GM10266 (cell line): ENCODE measurements at regions not wholly inside any gene's neighbourhood (a gene's known extent, or its start where the extent isn't known, plus 50 kb on each side); places are given as distances from the start of the nearest gene placed in this dataset.
"Not testable (repeated sequence)": the region's sequence is repeated elsewhere in the genome, so short reads cannot be mapped to it uniquely, and the experiment has no call there.

ENCODE experiments used
- DNase-seq: peaks from one replicate; pipeline ENCODE4 v3.0.0; 2012; ENCODE audit errors: extremely low spot score
- CTCF ChIP-seq: IDR thresholded peaks from 2 replicates; pipeline ENCODE4 v1.5.1; 2012; ENCODE audit warnings: mild to moderate bottlenecking, low read depth; ENCODE audit not compliant: control insufficient read depth, insufficient read depth; ENCODE audit errors: missing control alignments

GRCh38 chr9:75499812-75500211 lies 390.7 kb upstream of the PCSK5 start:
- TF ChIP-seq CTCF = no peak

GRCh38 chr9:75500479-75500878 lies 390.0 kb upstream of the PCSK5 start:
- no peak for TF ChIP-seq CTCF

More at GRCh38 chr9:75499812-75500211, 390.7 kb upstream of the PCSK5 start:
- no peak for DNase-seq

GRCh38 chr9:75500940-75501339 lies 389.5 kb upstream of the PCSK5 start:
- not testable (repeated sequence) for DNase-seq

More at GRCh38 chr9:75500479-75500878, 390.0 kb upstream of the PCSK5 start:
- no peak for DNase-seq

- TF ChIP-seq CTCF = no peak
- DNase-seq = no peak
Observed at GRCh38 chr9:75504721-75505120, 385.8 kb upstream of the PCSK5 start.

GRCh38 chr9:75505654-75506053 lies 384.8 kb upstream of the PCSK5 start:
- TF ChIP-seq CTCF = no peak
- no peak for DNase-seq

- TF ChIP-seq CTCF = no peak
- no peak for DNase-seq
Observed at GRCh38 chr9:75529463-75529862, 361.0 kb upstream of the PCSK5 start.

- no peak for DNase-seq
- no peak for TF ChIP-seq CTCF
Observed at GRCh38 chr9:75531588-75531987, 358.9 kb upstream of the PCSK5 start.
